Ovary (tissue), 7 donors: ENCODE measurements at regions not wholly inside any gene's neighbourhood (a gene's known extent, or its start where the extent isn't known, plus 50 kb on each side); places are given as distances from the start of the nearest gene placed in this dataset.
A peak's percentile ranks its signal among the peaks of the same experiment; 100 is the strongest.

Source experiments
- DNase-seq, 5 donors: peaks; one replicate each; pipeline ENCODE4 v3.0.0-alpha.2; 2019 to 2020
- H3K27ac ChIP-seq, 2 donors: fragments of 200-600 bp; one replicate each; pipeline versions ENCODE4 v1.5.1 to v1.8.0; 2019 to 2022
- H3K27me3 ChIP-seq: fragments of 200-600 bp; one replicate; pipeline ENCODE4 v1.8.0; 2022
- H3K36me3 ChIP-seq: fragments of 200-600 bp; sonication (generic); one replicate; pipeline ENCODE4 v1.5.1; 2019
- H3K4me1 ChIP-seq: one replicate; pipeline ENCODE4 v1.8.1; 2013; ENCODE audit warnings: mild to moderate bottlenecking, moderate library complexity; ENCODE audit not compliant: insufficient read depth
- H3K4me3 ChIP-seq: fragments of 200-600 bp; sonication (generic); one replicate; pipeline ENCODE4 v1.5.1; 2017
- H3K9me3 ChIP-seq, 2 donors: fragments of 200-600 bp in 1 of 2; sonication (generic) in 1 of 2; one replicate each; pipeline versions ENCODE4 v1.5.1 to v1.8.1; 2013 to 2019; ENCODE audit warnings: mild to moderate bottlenecking in 1 of 2, moderate library complexity in 1 of 2
- EP300 ChIP-seq: sonication (generic); formaldehyde crosslinking; IDR thresholded peaks from one replicate; pipeline ENCODE4 v1.6.1; 2017; ENCODE audit warnings: antibody characterized with exemption
- POLR2A ChIP-seq: fragments of 450-650 bp; IDR thresholded peaks from one replicate; pipeline ENCODE4 v1.6.1; 2017; ENCODE audit warnings: antibody characterized with exemption, mild to moderate bottlenecking, moderate library complexity
- WGBS, 3 donors: extraction: QIAGEN DNeasy Blood & Tissue Kit in 1 of 3; methylation state at CpG; one replicate each; pipeline versions ENCODE4 v1.1.5 to v1.1.7; 2013 to 2017; 5-methylcytosine and 5-hydroxymethylcytosine counted together
- intact Hi-C, 4 donors: fragments of 100-400 bp; cut with DNase I; formaldehyde crosslinking; loops; one replicate each; pipeline versions ENCODE4 v1.11.0 to v1.15.1; 2022 to 2023
- TF ChIP-seq, protein P1 (sequence below), 3 donors: fragments of 450-650 bp in 2 of 3; fragments of 200-600 bp in 1 of 3; IDR thresholded peaks; one replicate each; pipeline versions ENCODE4 v1.5.1 to v1.8.0; 2016 to 2022; ENCODE audit warnings: antibody characterized with exemption in 3 of 3, mild to moderate bottlenecking in 1 of 3
- donor health status: DM: no; HTN: no; CAD: no; lungs with moderate emphysema.
- donor health status: DM: no; HTN: no; CAD: no.
- donor health status: Bipolar disorder and iron deficiency.
- donor health status: DM: no; HTN: no; CAD: no.
- donor health status: DM: yes; HTN: yes; CAD: no.

DNA sequence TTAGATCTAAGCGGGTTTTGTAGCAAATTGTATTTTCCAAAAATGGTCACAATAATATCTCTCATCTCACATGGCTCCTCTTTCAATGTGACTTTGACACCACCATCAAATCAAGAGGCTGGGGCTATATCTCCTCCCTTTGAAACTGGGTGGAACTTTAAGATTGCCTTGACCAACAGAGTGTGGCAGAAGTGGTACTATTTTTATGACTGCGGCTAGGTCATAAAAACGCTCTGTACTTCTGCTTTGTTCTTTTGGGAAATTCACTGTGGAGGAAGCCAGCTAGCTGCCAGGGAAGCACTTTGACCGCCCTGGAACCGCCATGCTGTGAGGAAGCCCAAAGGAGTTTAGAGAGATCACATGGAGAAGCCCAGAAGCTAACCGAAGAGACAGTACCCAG is 50.7 kb upstream of the ACOT11 start:
- TF ChIP-seq POLR2A (no peak), EP300 (no peak)
- TF ChIP-seq, protein P1, sequence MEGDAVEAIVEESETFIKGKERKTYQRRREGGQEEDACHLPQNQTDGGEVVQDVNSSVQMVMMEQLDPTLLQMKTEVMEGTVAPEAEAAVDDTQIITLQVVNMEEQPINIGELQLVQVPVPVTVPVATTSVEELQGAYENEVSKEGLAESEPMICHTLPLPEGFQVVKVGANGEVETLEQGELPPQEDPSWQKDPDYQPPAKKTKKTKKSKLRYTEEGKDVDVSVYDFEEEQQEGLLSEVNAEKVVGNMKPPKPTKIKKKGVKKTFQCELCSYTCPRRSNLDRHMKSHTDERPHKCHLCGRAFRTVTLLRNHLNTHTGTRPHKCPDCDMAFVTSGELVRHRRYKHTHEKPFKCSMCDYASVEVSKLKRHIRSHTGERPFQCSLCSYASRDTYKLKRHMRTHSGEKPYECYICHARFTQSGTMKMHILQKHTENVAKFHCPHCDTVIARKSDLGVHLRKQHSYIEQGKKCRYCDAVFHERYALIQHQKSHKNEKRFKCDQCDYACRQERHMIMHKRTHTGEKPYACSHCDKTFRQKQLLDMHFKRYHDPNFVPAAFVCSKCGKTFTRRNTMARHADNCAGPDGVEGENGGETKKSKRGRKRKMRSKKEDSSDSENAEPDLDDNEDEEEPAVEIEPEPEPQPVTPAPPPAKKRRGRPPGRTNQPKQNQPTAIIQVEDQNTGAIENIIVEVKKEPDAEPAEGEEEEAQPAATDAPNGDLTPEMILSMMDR (IDR thresholded peaks at IDR 0.05), result no peak
- no peaks in the 10 kb centered on the region for H3K9me3 ChIP-seq
- no peaks in the 10 kb centered on the region for H3K4me1 ChIP-seq
- H3K4me3 ChIP-seq, result no peak overlapping the region
- no peak for DNase-seq
- no peak overlapping the region for H3K27ac ChIP-seq
- 84 to 92% (median 87%) methylated on average over 6 of the region's 6 CpGs for WGBS, 3 donors
- no peaks in the 10 kb centered on the region for H3K27me3 ChIP-seq
- H3K36me3 ChIP-seq, result no peaks in the 10 kb centered on the region
- intact Hi-C loops, result loop anchor here (5.0 to 10.0 kb wide), 6 partner anchors 230 to 633 kb away; partner anchors contain the start of gene TTC22 (in 1 of the 4)

DNA sequence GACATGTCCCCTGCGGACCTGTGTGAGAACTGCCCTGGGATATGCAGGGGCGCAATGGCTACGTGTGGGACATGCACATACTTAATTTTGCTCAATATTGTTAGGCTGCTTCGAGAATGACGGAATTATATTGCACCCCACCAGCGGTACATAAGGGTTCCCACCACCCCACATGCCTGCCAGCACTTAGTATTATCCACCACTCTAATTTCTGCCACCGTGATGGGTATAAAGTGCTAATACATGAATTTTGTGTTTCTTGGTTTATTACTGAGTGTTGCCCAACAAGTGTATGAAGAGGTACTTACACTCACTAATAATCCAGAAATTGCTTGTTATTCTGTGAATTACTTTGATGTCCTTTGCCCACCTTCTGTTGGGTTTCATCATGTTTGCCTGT is 52.1 kb upstream of the ACOT11 start:
- intact Hi-C loops, result loop anchor here (5.0 to 10.0 kb wide), 6 partner anchors 229 to 631 kb away; partner anchors contain the start of gene TTC22 (in 1 of the 4)
- 88 to 95% (median 95%) methylated on average over 7 of the region's 7 CpGs for WGBS, 3 donors
- Histone ChIP-seq H3K4me1 (no peaks in the 10 kb centered on the region), H3K9me3 (no peaks in the 10 kb centered on the region), H3K27ac (no peak overlapping the region), H3K4me3 (no peak overlapping the region), H3K36me3 (no peaks in the 10 kb centered on the region), H3K27me3 (no peaks in the 10 kb centered on the region)
- no peak for DNase-seq
- TF ChIP-seq EP300 (no peak), POLR2A (no peak)
- TF ChIP-seq, protein P1 (IDR thresholded peaks at IDR 0.05), result no peak

DNA sequence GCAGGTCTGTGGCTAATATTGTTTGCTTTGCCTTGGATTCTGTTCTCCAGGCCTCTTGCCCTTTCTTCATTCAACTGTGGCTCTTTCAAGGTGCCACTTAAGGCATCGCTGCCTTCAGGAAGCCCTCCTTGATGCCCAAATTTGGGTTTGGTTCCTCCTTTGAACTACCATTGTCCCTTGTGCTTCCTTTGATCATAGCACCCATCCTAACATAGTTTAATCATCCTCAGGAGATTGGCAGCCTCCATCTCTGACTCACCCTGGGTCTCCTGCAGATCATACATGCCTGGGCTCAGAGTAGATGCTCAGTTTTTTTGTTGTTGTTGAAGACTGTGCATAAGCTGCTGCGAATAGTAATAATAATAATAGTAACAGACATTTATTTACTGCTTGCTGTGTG is 54.4 kb upstream of the ACOT11 start:
- no peak for TF ChIP-seq POLR2A
- no peak for TF ChIP-seq EP300
- TF ChIP-seq, protein P1 (IDR thresholded peaks at IDR 0.05), result no peak
- intact Hi-C loops, result loop anchor here in 3 of 4 donors (5.0 to 10.0 kb wide), 6 partner anchors 279 to 629 kb away; partner anchors contain the start of gene TTC22 (in 1 of the 3)

DNA sequence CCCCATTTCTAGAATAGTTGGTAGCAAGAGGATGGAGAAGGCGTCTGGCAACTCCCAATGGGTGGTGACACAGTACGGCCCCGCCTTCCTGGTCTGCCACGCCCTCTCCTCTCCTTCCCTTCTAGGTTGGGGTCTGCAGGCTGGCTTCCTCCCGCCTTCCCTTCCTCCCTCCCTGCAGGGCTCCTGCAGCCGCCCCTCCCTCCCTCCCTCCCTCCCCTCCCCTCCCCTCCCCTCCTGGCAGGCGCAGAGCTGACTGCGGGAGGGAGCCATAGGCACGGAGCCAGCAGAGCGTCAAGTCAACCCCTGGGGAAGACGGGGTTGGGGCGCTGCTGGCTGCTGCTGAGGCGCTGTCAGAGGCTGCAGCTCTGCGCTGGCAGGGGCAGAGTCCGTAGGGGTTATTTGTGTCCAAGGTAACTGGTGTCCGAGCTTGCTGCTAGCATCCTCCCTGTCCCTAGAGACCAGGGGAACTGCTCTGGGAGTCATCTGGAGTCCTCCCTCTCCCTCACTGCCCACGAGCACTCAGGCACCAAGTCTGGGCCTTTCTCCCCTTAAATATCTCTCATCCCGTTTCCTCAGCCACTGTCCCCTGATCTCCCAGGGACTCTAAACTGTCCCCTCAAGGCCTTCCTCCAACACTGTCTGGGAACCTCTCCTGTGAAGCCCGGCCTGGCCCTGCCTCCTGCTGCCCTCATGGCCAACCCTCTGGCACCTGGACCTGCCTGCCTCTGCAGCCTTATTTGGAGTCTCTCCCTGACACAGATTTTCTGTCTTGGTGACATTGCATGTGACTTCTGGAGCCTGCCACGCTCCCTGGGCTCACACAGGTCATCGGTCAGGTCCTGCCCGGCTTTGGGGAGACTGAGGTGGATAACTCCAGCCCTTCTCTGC is 57.4 kb upstream of the ACOT11 start:
- H3K9me3 ChIP-seq, result no peaks in the 10 kb centered on the region
- H3K27ac ChIP-seq, result no peak overlapping the region
- peak in 4 of 5 donors; percentile 42 to 78 (median 62) for DNase-seq
- no peaks in the 10 kb centered on the region for H3K27me3 ChIP-seq
- H3K4me3 ChIP-seq, result no peak overlapping the region
- no peaks in the 10 kb centered on the region for H3K36me3 ChIP-seq
- peaks cover 8% of the 10 kb centered on the region for H3K4me1 ChIP-seq
- intact Hi-C loops, result loop anchor here in 3 of 4 donors (5.0 to 10.0 kb wide), 6 partner anchors 276 to 626 kb away; partner anchors contain the start of gene TTC22 (in 1 of the 3)
- 22 to 24% (median 23%) methylated on average over 21 to 22 of the region's 22 CpGs for WGBS, 3 donors
- TF ChIP-seq EP300 (no peak), POLR2A (no peak)
- TF ChIP-seq, protein P1 (IDR thresholded peaks at IDR 0.05), result no peak

More for the DNA sequence above, 54.4 kb upstream of the ACOT11 start:
- DNase-seq, result no peak
- no peaks in the 10 kb centered on the region for H3K27me3 ChIP-seq
- 82 to 94% (median 89%) methylated on average over 2 of the region's 2 CpGs for WGBS, 3 donors
- no peak overlapping the region for H3K4me3 ChIP-seq
- H3K36me3 ChIP-seq, result no peaks in the 10 kb centered on the region
- peaks cover 2% of the 10 kb centered on the region for H3K4me1 ChIP-seq
- no peak overlapping the region for H3K27ac ChIP-seq
- H3K9me3 ChIP-seq, result no peaks in the 10 kb centered on the region
